ENCODE measurements at regions not wholly inside any gene's neighbourhood (a gene's known extent, or its start where the extent isn't known, plus 50 kb on each side); places are given as distances from the start of the nearest gene placed in this dataset.

GRCh38 chr1:244118109-244118761 is 67.2 kb downstream of the ZBTB18 start:
- Histone ChIP-seq H3K9me3 (ENCODE audit: control insufficient read depth in 4 of 4, low read length in 3 of 4) (no peaks in the 10 kb centered on the region), H3K4me3 (ENCODE audit: low read depth in 1 of 3, low read length in 3 of 3) (peak overlapping the region in 1 of 3 donors; percentile 1), H3K36me3 (ENCODE audit: control insufficient read depth in 4 of 4, insufficient read depth in 3 of 4, low read depth in 1 of 4, low read length in 3 of 4) (no peaks in the 10 kb centered on the region), H3K9ac (ENCODE audit: low read depth in 1 of 2, low read length in 2 of 2) (no peak overlapping the region), H3K27me3 (ENCODE audit: control insufficient read depth in 4 of 4, insufficient read depth in 4 of 4, low read length in 3 of 4) (no peaks in the 10 kb centered on the region), H3K27ac (ENCODE audit: low read depth in 1 of 2, low read length in 2 of 2) (no peak overlapping the region), H3K4me1 (ENCODE audit: control insufficient read depth in 4 of 4, insufficient read depth in 4 of 4, low read length in 3 of 4) (no peaks in the 10 kb centered on the region)
- WGBS: 44% methylated on average over 16 of the region's 16 CpGs
- DNase-seq (ENCODE audit: low spot score): no peak
- TF ChIP-seq FOXA1 (IDR thresholded peaks at IDR 0.05) (no peak), ATF3 (IDR thresholded peaks at IDR 0.05) (no peak), GABPA (IDR thresholded peaks at IDR 0.05 in 1 of 2, conservative IDR thresholded peaks at IDR 0.05 in 1 of 2) (no peak), HNF4A (conservative IDR thresholded peaks at IDR 0.05) (peak; percentile 62 to 79), YY1 (IDR thresholded peaks at IDR 0.05) (no peak), EGR1 (IDR thresholded peaks at IDR 0.05; ENCODE audit: low read depth in 2 of 2) (no peak), NR2F2 (IDR thresholded peaks at IDR 0.05) (no peak), JUND (IDR thresholded peaks at IDR 0.05) (peak in 1 of 2 donors; percentile 14), MAX (IDR thresholded peaks at IDR 0.05) (no peak), ZBTB33 (IDR thresholded peaks at IDR 0.05) (no peak), FOXA2 (IDR thresholded peaks at IDR 0.05) (no peak), REST (IDR thresholded peaks at IDR 0.05) (no peak), RXRA (IDR thresholded peaks at IDR 0.05) (peak in 1 of 2 donors; percentile 14), RAD21 (IDR thresholded peaks at IDR 0.05) (no peak), CTCF (IDR thresholded peaks at IDR 0.05; ENCODE audit: low read depth, low read length, missing input control) (no peak), SP1 (IDR thresholded peaks at IDR 0.05) (peak; percentile 35), HNF4G (IDR thresholded peaks at IDR 0.05) (no peak), TAF1 (conservative IDR thresholded peaks at IDR 0.05) (no peak)

Data from liver (tissue), 8 donors.